EL (cell line): ENCODE measurements at regions not wholly inside any gene's neighbourhood (a gene's known extent, or its start where the extent isn't known, plus 50 kb on each side); places are given as distances from the start of the nearest gene placed in this dataset.

Experiments used
- DNase-seq: peaks from one replicate; pipeline ENCODE4 v3.0.0-alpha.2; 2016

DNA sequence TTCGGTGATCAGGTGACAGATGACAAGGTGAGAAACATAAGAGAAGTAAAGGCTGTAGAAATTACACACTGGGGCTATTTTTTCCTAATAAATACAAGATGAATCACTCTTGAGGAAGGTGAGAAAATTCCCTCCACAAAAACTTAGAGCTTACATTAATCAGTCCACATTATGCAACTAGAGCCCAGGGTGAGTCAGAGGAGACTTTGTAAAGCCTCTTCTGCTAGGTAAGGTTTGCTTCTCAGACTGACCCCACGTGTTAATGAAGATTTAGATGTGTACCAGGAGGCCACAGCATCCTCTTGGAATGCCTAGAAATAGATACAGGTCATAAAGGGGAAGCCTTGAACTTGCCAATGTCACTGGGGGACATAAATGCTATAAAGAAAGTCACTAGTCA is 396.0 kb upstream of the SMIM31 start:
- no peak for DNase-seq

DNA sequence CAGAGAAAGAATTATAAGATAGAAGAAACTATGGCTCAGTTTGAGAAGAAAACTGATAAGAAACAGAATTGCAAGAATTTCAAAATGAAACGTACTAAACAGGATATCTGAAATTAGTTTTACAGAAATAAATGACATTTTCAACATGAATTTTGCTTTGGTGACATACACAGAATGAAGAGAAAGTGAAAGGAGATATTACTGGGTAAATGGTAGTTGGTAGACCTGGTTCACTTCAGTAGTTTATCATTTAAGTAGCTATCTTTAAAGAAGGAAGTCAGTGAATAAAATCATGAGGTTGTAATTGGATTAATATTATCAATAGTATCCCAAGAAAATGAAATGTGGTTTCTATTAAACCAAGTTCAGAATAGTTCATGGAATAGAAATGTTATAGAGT is 395.5 kb upstream of the SMIM31 start:
- DNase-seq, result no peak

DNA sequence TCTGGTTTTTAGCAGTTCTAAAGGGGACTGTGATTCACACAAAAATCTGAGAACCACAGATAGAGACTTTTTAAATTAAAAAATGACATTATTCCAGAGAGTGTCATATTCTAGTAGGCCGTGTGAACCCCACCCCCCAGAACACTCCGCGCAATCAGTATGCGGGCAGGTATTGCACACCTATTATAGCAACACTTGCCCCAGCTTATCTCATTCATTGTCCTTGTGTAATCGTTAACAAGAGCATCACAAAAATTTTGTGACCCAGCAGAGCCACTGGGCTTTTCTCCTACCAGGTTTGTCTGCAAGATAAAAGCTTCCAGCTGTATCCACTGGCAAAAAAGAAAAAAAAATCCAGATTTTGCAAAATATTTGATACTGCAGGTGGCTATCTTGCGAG is 394.1 kb upstream of the SMIM31 start:
- no peak for DNase-seq

DNA sequence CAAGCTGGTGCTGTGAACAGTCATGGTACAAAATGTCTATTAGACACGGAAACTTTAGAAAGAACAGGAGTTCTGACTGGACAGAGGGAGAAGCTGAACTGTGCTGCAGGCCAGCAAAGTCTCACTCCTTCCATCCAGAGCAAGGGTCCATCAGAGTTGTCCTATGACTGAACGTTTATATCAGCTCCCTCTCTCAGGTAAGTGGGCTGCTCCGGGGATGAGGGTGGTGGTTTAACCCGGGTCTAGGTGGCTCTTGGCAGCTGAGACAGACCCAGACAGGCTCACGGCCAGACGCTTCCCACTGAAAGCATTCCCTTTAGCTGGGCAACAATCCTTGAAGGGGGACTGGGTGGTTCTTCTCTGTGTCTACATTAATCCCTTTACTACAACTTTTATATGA is 385.0 kb upstream of the SMIM31 start:
- DNase-seq, result no peak

DNA sequence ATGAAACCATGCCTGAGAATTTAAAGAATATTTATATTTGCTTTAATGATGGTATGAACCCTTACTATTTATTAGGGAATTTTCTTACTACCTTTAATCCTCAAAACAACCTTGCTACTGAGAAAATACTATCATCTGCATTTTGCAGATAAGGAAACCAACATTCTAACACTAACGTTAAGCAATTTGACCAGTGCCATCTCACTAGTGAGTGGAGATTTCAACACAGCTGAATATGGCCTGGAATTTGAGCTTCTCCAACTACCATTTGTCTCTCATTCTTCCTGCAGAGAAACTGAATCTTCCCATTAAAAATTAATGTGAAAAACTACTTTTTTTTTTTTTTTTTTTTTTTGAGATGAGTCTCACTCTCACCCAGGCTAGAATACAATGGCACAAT is 380.9 kb upstream of the SMIM31 start:
- no peak for DNase-seq

DNA sequence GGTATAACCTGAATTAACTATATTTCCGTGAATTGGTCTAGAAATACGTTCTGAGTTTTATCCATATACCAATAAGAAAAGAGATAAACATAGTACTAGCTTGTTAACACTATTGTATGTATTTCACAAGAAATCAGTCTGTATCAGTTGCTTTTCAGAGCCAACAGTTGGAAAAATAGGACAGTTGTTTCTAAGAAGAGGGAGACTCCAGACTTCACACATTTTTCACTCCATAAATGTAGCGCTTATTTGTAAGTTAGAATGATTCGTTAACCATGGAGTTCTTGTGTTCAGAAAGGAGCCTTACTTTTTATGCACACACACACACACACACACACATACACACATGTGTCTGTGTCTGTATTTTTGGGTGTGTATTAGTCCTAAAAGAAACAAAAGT is 376.7 kb upstream of the SMIM31 start:
- no peak for DNase-seq

DNA sequence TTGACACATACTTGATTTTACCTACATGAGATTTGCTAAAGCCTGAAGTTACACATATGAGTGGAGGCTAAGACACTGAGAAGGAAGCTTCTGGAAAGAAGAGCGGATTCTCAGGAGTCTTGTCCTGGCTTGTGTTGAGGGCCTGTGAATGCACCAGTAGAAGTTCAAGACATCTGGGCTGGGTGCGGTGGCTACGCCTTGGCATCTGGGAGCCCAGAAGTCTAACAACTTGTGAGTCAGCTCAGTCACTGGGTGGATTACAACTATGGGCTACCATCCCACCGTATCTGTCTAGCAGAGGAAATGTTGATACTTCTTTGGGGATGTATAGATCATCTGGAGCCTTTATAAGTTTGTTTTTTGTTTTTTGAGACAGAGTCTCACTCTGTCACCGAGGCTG is 375.6 kb upstream of the SMIM31 start:
- DNase-seq, result no peak

DNA sequence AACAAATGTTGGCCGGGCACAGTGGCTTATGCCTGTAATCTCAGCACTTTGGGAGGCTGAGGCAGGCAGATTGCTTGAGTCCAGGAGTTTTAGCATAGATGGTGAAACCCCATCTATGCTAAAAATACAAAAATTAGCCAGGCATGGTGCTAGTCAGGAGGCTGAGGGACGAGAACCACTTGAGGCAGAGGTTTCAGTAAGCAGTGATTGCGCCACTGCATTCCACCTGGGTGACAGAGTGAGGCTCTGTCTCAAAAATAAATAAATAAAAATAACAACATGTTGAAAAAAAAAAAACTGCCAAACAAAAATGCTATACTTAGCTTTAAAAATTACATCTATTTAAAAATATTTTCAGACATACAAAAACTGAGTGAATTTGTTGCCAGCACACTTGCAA is 374.2 kb upstream of the SMIM31 start:
- DNase-seq, result no peak

DNA sequence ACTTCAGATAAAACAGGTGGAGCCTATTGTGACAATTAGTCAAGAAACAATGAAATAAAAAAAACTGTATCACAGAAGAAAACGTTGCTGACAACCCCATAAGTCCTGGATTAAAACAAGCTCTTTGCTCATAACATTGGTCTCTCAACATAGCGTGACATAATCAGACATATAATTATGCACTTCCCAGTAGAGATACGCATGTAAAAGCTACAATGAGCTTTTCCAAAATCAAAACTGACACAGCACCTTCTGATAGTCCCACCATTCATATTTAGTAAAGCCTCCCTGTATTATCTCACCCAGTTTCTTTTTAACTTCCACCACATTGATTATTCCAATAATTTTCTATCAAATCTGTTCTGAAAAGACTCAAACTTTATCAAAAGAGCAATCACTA is 372.1 kb upstream of the SMIM31 start:
- DNase-seq, result no peak

DNA sequence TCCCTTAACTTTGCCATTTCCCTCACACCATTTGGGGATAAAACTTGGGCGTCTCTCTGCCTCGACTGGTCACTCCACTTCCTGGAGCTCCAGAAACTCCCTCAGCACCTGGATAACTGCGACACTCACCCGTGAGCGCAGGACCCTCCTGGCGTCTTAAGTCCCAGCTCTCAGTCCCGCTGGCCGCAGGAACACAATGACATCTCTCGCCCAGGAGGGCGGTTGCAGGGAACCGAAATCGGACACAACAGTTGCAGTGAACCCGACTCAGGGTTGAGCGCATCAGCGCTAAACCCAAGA is 370.9 kb upstream of the SMIM31 start:
- no peak for DNase-seq

DNA sequence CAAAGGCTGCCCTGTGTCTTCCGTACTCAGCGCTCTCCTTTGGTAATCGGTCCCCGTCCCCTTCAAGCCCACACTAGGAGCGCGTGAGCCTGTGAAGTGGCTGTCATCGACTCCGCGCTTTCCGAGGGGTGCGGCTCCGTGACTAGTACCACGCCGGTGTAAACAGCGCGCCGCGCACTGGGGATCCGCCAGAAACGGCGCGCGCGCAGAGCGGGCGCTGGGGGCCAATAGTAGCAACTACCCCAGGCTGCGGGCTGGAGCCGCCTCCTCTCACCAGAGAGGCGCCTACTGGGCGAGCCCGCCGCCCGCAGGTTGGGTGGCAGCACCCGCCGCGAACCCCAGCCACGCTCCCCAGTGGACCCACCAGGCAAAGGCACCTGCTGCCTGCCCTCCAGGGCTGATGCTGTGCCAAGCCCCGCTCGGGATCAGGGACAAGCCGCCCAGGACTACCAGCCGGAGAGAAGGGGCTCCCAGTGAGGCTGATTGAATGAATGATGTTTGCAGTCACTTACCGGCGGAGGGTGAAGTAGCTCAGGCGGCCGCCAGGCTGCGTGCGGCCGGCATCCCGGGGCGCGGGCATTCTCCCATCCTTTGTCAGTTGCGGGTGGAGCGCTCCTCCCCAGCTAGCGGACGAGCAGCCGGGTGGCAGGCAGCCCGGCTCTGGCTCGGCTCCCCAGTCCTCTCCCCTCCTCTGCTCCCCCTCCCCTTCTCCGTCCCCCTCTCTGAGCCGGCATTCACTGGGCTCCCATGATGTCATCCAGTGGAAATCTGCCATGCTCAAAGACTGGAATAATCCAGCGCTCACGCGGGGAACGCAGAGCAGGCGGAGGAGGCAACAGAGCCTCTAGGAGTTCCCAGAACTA is 370.3 kb upstream of the SMIM31 start:
- DNase-seq, result no peak

DNA sequence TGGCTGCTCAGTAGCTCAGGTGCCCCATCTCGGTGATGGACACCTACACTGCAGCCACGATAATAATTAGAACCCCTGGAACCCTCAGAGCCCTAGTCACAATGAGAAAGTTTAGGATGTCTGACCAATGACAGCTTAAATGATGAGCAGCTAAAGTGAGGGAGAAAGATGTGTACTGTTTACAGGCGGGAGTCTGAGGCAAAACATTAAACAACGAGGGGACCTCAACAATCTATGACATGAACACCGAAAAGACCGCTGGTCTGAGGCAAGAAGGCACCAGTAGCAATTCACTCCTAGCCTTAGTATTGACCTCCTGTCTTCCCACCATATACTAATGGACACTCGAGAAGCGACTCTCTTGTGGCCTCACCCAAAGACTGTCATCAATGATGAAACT is 369.5 kb upstream of the SMIM31 start:
- DNase-seq, result no peak

DNA sequence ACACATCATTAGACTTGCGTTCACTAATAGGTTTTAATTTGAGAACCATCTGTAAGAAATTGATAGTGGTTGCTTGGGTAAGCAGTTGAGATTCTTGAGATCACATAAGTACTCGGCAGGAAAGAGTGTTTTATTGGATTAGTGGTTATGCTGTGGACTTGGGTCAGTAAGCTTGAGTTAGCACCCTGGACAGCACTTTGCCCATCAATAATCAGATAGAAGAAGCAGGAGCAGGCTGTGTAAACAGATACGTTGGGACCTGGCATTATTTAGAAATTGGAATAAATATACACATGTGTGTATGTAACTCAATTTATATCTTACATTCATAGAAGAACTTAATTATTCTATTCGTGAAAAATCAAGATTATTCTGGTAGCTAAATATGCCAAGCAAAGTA is 357.5 kb upstream of the SMIM31 start:
- no peak for DNase-seq

DNA sequence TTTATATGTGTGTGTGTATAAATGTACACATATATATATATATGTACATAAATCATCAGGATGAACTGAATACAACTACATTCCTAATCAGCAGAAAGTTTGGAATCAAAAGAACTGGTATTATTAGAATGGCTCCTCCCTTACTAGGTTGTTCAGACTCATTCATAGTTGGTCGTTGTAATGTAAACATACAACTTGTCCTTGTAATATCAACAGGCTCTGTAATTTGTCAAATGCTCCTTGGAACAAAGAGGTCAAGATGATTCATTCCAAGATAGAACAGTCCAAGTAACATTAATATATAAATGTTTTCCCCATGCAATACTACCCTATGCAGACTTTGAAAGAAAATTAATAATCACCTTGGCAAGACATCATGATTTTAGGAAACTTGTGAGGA is 351.4 kb upstream of the SMIM31 start:
- no peak for DNase-seq

DNA sequence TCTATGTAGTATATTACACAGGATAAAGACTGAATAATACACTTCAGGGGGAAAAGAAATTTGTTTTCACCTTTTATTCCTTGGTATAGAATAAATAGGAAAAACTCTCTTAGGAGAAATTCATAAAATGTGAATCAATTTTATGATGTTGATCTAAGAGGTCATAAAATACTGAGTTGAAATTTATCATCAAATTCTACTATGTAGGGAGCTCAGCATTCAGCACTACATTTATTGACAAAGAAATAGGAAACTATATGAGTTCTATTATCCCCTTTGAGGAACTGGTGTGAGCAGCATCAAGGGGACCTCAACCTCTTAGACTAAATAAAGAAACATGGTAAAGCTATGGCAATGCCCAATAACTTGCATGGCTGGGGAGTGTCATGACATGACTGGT is 348.2 kb upstream of the SMIM31 start:
- no peak for DNase-seq

DNA sequence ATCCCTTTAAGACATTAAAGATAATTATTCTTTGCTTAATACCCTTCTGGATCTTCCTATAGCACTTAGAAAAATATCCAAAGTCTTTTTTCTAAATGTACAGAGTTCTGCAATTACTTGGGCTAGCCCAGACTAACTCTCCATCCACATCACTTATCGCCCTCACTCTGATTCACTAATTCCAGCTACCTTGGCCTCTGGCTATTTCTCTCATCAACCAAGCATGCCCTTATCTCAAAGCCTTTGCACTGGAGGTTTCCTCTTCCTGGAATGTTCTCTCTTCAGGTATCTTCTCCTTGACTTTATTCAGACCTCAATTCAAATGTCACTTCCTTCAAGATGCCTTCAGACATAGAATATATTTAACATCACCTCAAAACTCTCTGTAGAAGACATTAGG is 345.1 kb upstream of the SMIM31 start:
- no peak for DNase-seq

DNA sequence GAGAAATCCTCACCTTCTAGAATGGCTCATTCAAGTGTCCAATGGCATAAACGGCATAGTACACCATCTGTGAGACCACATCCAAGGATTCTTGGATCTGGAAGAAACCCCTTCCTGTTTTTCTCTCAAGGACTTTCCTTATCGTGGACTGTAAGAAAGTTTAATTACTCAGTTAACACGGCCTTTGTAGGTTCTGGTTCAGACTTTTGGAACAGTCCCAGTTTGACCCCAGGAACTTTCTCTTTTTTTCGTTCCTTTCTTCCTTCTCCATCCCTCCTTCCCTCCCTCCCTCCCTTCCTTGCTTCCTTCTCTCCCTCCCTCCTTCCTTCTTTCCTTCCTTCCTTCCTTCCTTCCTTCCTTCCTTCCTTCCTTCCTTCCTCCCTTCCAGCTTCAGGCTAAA is 343.5 kb upstream of the SMIM31 start:
- DNase-seq, result no peak

DNA sequence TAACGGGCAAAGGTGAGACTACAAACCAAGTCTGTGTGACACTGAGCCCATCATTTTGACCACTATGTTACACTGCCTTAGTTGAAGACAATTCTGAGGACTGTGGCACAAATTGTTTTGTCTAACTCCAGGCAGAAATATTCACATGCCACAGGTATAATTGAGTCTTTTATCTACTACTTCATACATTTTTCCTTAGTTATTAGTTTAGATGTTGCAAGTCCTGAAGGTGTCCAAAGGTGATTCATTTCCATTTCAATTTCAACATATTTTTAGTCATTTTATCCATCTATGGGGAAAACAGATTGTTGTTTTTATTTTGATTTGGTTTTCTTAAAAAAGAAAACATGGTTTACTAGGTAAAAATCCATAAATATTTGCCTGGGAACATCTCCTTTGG is 341.7 kb upstream of the SMIM31 start:
- no peak for DNase-seq

DNA sequence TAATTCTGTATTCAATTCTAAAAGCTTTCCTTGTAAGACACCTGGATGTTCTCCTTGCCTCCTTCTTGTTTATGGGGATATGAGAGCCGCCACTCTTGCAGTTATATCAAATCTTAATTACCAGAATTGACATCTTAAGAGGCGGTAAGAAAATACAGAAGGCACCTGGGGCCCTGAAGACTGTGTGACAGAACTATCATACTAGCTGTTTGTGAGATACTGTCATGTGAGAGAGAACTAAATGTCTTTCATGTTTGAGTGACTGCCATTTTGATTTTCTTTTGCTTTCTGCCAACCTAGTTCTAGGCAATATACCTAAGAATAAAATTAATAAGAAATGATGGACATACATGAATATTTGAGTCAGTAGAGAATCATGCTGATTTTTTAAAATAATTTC is 340.2 kb upstream of the SMIM31 start:
- no peak for DNase-seq

DNA sequence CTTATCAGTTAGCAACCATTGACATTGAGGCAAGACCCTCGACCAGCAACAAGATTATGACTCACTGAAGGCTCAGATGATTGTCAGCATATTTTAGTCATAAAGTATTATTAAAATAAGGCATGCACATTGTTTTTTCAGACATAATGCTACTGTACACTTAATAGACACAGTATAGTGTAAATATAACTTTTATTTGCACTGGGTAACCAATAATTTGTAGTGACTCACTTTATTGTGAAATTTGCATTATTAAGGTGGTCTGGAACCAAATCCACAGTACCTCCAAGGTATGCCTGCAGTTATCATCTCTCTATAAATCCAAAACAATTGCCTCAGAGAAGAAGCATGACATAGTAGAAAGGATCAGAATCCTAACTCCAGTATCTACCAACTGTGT is 330.1 kb upstream of the SMIM31 start:
- no peak for DNase-seq

DNA sequence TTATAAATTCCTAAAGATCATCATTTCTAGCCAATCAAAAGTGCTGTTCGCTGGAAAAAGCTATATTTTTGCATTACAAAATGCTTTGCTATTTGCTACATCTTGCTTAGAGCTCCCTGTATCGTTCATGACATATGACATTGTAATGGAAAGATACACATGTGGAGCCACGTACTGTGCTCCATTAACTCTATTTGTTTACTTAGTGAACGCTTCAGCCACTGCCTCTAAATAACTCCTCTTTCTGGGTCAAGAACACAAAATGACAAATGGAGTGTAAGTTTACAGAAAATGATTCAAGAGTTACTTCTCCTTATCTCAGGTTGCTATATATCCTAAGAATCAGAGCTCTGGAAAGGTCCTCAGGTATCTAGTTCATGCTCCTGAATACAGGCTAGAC is 329.1 kb upstream of the SMIM31 start:
- no peak for DNase-seq

DNA sequence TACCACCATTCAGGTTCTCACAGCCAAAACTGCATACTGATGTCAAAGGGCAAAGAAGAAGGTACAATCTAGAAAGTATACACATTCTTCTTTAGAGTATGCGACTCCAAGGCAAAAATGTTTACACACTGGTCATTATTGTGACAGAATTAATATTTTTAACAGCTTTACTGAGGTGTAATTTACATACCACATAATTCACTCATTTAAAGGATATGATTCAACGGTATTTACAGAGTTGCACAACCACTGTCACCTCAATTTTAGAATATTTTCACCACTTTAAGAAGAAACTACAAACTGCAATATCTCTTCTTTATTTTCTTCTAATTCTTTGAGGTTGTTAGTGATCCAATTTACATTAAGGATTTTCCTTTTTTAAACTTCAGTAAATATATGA is 325.4 kb upstream of the SMIM31 start:
- DNase-seq, result no peak

DNA sequence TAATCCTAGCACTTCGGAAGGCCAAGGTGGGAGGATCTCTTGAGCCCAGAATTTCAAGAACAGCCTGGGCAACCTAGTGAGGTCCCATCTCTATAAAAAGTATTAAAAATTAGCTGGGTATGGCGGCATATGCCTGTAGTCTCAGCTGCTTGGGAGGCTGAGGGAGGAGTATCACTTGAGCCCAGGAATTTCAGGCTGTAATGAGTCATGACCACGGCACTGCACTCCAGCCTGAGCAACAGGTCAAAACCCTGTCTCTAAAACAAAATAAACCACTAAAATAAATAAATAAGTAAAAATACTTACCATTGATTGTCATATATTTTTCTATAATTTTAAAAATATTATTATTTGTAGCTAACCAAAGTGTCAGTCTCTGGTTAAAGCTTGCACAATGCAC is 315.6 kb upstream of the SMIM31 start:
- DNase-seq, result no peak

DNA sequence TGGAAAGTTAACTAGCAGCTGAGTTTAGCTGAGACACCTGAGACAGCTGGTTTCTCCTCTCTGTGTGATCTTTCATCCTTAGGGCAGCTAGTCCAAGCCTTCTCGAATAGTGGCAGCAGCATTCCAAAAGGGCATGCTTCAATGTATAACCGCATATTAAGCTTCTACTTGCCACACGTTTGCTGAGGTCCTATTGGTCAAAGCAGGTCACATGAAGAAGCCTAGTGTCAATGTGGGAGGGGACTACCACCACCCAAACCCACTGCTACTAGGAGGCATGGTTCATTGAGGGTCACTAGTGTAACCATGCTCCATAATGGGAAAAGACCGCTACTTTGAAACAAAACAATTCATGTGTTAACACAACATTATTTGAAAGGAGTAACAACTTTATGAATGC is 314.9 kb upstream of the SMIM31 start:
- no peak for DNase-seq

DNA sequence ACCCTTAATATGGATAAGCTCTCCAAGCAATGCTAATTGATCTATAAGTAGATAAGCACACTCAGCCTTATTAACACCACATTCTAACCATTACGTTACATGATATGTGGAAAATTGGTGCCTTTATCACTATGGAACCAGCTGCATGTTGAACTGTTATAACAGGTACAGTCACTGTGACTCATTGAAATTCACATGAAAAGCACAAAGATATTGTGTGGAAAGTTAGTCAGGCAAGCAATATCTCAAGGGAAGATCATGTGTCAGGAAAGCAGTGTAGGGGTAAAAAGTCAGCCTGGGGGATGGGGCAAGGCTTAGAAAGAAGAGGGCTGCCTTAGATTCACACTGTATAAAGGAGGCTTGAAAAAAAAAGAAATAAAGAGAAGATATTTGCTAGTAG is 313.7 kb upstream of the SMIM31 start:
- DNase-seq, result no peak

DNA sequence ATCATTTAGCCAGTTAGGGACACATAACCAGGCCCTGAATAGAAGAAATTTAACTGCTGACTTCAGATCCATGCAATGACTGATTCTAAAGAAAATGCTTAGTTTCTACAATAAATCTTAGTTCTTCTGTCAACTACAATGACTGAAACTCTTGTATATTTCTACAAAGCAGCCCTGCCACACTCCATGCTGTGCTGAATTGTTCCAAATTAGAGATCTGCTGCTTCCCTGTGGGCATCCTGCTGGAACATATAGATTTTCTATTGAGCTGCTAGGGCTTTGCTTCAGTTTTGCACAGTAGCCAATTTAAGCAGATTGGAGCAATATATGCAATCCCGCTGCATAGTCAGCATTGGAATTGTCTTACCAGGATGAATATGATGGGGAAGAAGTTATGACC is 312.8 kb upstream of the SMIM31 start:
- DNase-seq, result no peak
